Trophoblast cell (in vitro differentiated cells and primary cell): ENCODE measurements at regions not wholly inside any gene's neighbourhood (a gene's known extent, or its start where the extent isn't known, plus 50 kb on each side); places are given as distances from the start of the nearest gene placed in this dataset.

ENCODE experiments used
- DNase-seq, 2 donors: peaks; one replicate each; pipeline ENCODE4 v3.0.0-alpha.2; 2016
- H2AFZ ChIP-seq: 2 replicates; pipeline ENCODE4 v1.6.1; 2013; ENCODE audit warnings: low read length, moderate library complexity, mild to moderate bottlenecking; ENCODE audit not compliant: insufficient read depth, poor library complexity
- H2AK5ac ChIP-seq: 2 replicates; pipeline ENCODE4 v1.6.1; 2013; ENCODE audit warnings: mild to moderate bottlenecking, low read length
- H2BK120ac ChIP-seq: 2 replicates; pipeline ENCODE4 v1.6.1; 2013; ENCODE audit warnings: low read length, mild to moderate bottlenecking, moderate library complexity; ENCODE audit not compliant: insufficient read depth, poor library complexity
- H2BK12ac ChIP-seq: 2 replicates; pipeline ENCODE4 v1.6.1; 2013; ENCODE audit warnings: mild to moderate bottlenecking, low read length, moderate library complexity
- H2BK5ac ChIP-seq: 2 replicates; pipeline ENCODE4 v1.6.1; 2013; ENCODE audit warnings: low read length, low read depth, moderate library complexity, mild to moderate bottlenecking; ENCODE audit not compliant: poor library complexity
- H3K14ac ChIP-seq: 2 replicates; pipeline ENCODE4 v1.6.1; 2013; ENCODE audit warnings: mild to moderate bottlenecking, low read length
- H3K18ac ChIP-seq: 2 replicates; pipeline ENCODE4 v1.6.1; 2013; ENCODE audit warnings: mild to moderate bottlenecking, low read length
- H3K23ac ChIP-seq: 2 replicates; pipeline ENCODE4 v1.6.1; 2013; ENCODE audit warnings: low read length
- H3K27ac ChIP-seq: 2 replicates; pipeline ENCODE4 v1.5.1; 2013; ENCODE audit warnings: low read depth, mild to moderate bottlenecking, inconsistent platforms, low read length, moderate library complexity
- H3K27me3 ChIP-seq: 2 replicates; pipeline ENCODE4 v1.6.1; 2013; ENCODE audit warnings: inconsistent platforms, mild to moderate bottlenecking, low read length, moderate library complexity; ENCODE audit not compliant: insufficient read depth
- H3K36me3 ChIP-seq, 2 experiments: 1 replicate in 1 of 2; 2 replicates in 1 of 2; pipeline ENCODE4 v1.6.1; 2013; ENCODE audit warnings: low read length in 2 of 2, mild to moderate bottlenecking in 2 of 2, moderate library complexity in 1 of 2; ENCODE audit not compliant: insufficient read depth in 2 of 2, control insufficient read depth in 1 of 2
- H3K4ac ChIP-seq: 2 replicates; pipeline ENCODE4 v1.6.1; 2013; ENCODE audit warnings: low read depth, mild to moderate bottlenecking, low read length, moderate library complexity
- H3K4me1 ChIP-seq, 2 experiments: 1 replicate in 1 of 2; 2 replicates in 1 of 2; pipeline ENCODE4 v1.6.1; 2013; ENCODE audit warnings: low read length in 2 of 2, mild to moderate bottlenecking in 2 of 2, moderate library complexity in 1 of 2; ENCODE audit not compliant: insufficient read depth in 2 of 2, control insufficient read depth in 1 of 2
- H3K4me2 ChIP-seq: 2 replicates; pipeline ENCODE4 v1.6.1; 2013; ENCODE audit warnings: inconsistent platforms, mild to moderate bottlenecking, low read length, moderate library complexity
- H3K4me3 ChIP-seq: 2 replicates; pipeline ENCODE4 v1.5.1; 2013; ENCODE audit warnings: mild to moderate bottlenecking, low read depth, low read length, inconsistent platforms
- H3K79me1 ChIP-seq: one replicate; pipeline ENCODE4 v1.6.1; 2013; ENCODE audit warnings: low read length
- H3K79me2 ChIP-seq: 2 replicates; pipeline ENCODE4 v1.6.1; 2013; ENCODE audit warnings: low read length, mild to moderate bottlenecking; ENCODE audit not compliant: control insufficient read depth, insufficient read depth, poor library complexity
- H3K9ac ChIP-seq: 2 replicates; pipeline ENCODE4 v1.6.1; 2013; ENCODE audit warnings: mild to moderate bottlenecking, low read length
- H3K9me3 ChIP-seq: 2 replicates; pipeline ENCODE4 v1.6.1; 2013; ENCODE audit warnings: low read depth, mild to moderate bottlenecking, control low read depth, inconsistent platforms, low read length; ENCODE audit not compliant: insufficient read depth
- H4K12ac ChIP-seq: 2 replicates; pipeline ENCODE4 v1.6.1; 2013; ENCODE audit warnings: low read depth, mild to moderate bottlenecking, low read length, moderate library complexity
- H4K8ac ChIP-seq: 2 replicates; pipeline ENCODE4 v1.6.1; 2013; ENCODE audit warnings: low read depth, mild to moderate bottlenecking, low read length, moderate library complexity
- H4K91ac ChIP-seq: one replicate; pipeline ENCODE4 v1.6.1; 2013; ENCODE audit warnings: low read depth, mild to moderate bottlenecking, low read length, moderate library complexity
- WGBS: extraction: QIAGEN DNeasy Blood & Tissue Kit; methylation state at CpG from one replicate; pipeline ENCODE4 v1.1.7; 2013; ENCODE audit warnings: missing lambda C conversion rate; ENCODE audit not compliant: insufficient read length, insufficient coverage; ENCODE audit errors: extremely low coverage; 5-methylcytosine and 5-hydroxymethylcytosine counted together

- no peak overlapping the region for H2BK120ac ChIP-seq
- no peak overlapping the region for H2AFZ ChIP-seq
- H4K12ac ChIP-seq = no peak overlapping the region
- H2BK12ac ChIP-seq = no peak overlapping the region
- H3K79me2 ChIP-seq = no peaks in the 10 kb centered on the region
- H3K4ac ChIP-seq = no peak overlapping the region
- H3K9me3 ChIP-seq = no peaks in the 10 kb centered on the region
- H3K14ac ChIP-seq = no peak overlapping the region
- no peak overlapping the region for H3K23ac ChIP-seq
- H4K91ac ChIP-seq = no peak overlapping the region
- no peak overlapping the region for H3K4me2 ChIP-seq
- H3K36me3 ChIP-seq = no peaks in the 10 kb centered on the region
- H3K18ac ChIP-seq = no peak overlapping the region
- H2AK5ac ChIP-seq = no peak overlapping the region
- no peaks in the 10 kb centered on the region for H3K27me3 ChIP-seq
- no peak overlapping the region for H2BK5ac ChIP-seq
- no peaks in the 10 kb centered on the region for H3K79me1 ChIP-seq
- H3K9ac ChIP-seq = no peak overlapping the region
- H3K4me3 ChIP-seq = no peak overlapping the region
- DNase-seq = no peak
- no peaks in the 10 kb centered on the region for H3K4me1 ChIP-seq
- no peak overlapping the region for H4K8ac ChIP-seq
- no peak overlapping the region for H3K27ac ChIP-seq
These were observed 259.6 kb upstream of the PIK3C3 start for GRCh38 chr18:41695441-41695840.

DNA sequence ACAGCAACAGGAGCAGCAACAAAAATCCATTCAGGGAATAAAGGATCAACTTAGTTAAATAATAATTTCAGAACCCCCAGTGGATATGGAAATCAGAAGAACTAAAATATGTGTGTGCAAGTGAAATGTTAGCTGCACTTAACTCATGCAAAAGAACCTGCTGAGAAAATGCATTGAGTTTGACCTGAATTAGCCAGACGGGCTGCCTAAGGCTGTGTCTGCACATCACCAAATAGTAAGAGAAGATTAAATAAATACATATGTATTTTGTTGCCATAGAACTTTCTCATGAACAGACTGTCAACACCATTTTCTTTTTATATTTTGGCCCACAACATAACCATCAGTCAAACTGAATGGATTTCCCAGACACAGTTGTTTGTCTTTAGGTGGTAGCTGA lies 262.0 kb upstream of the PIK3C3 start:
- H3K79me2 ChIP-seq = no peaks in the 10 kb centered on the region
- no CpG with 5 or more reads among the region's 1 CpG for WGBS
- H3K4me1 ChIP-seq = no peaks in the 10 kb centered on the region
- no peak overlapping the region for H2BK12ac ChIP-seq
- H3K4ac ChIP-seq = no peak overlapping the region
- no peak overlapping the region for H3K27ac ChIP-seq
- H3K4me2 ChIP-seq = no peak overlapping the region
- DNase-seq = no peak
- no peaks in the 10 kb centered on the region for H3K36me3 ChIP-seq
- H3K27me3 ChIP-seq = no peaks in the 10 kb centered on the region
- no peak overlapping the region for H4K8ac ChIP-seq
- H3K79me1 ChIP-seq = no peaks in the 10 kb centered on the region
- no peak overlapping the region for H3K4me3 ChIP-seq
- H3K9me3 ChIP-seq = no peaks in the 10 kb centered on the region
- no peak overlapping the region for H3K14ac ChIP-seq
- H3K18ac ChIP-seq = no peak overlapping the region
- no peak overlapping the region for H2BK5ac ChIP-seq
- H2BK120ac ChIP-seq = no peak overlapping the region
- H4K91ac ChIP-seq = no peak overlapping the region
- H3K23ac ChIP-seq = no peak overlapping the region
- H2AK5ac ChIP-seq = no peak overlapping the region
- no peak overlapping the region for H4K12ac ChIP-seq
- no peak overlapping the region for H2AFZ ChIP-seq
- H3K9ac ChIP-seq = no peak overlapping the region

- H3K27ac ChIP-seq = no peak overlapping the region
- no peak overlapping the region for H3K14ac ChIP-seq
- H3K18ac ChIP-seq = no peak overlapping the region
- H3K23ac ChIP-seq = no peak overlapping the region
- H3K9ac ChIP-seq = no peak overlapping the region
- H2BK12ac ChIP-seq = no peak overlapping the region
- no peak overlapping the region for H4K8ac ChIP-seq
- no peak for DNase-seq
- H3K4ac ChIP-seq = no peak overlapping the region
- H3K9me3 ChIP-seq = no peaks in the 10 kb centered on the region
- H4K91ac ChIP-seq = no peak overlapping the region
- no peaks in the 10 kb centered on the region for H3K36me3 ChIP-seq
- H2AFZ ChIP-seq = no peak overlapping the region
- H3K4me2 ChIP-seq = no peak overlapping the region
- no peaks in the 10 kb centered on the region for H3K79me2 ChIP-seq
- no peaks in the 10 kb centered on the region for H3K27me3 ChIP-seq
- no peaks in the 10 kb centered on the region for H3K79me1 ChIP-seq
- H2BK120ac ChIP-seq = no peak overlapping the region
- H3K4me3 ChIP-seq = no peak overlapping the region
- no peaks in the 10 kb centered on the region for H3K4me1 ChIP-seq
- H2BK5ac ChIP-seq = no peak overlapping the region
- no peak overlapping the region for H2AK5ac ChIP-seq
- WGBS = no CpG with 5 or more reads among the region's 4 CpGs
- no peak overlapping the region for H4K12ac ChIP-seq
These were observed 264.5 kb upstream of the PIK3C3 start for GRCh38 chr18:41690332-41691127.

- Histone ChIP-seq H3K18ac (no peak overlapping the region), H2AFZ (no peak overlapping the region), H3K9me3 (no peaks in the 10 kb centered on the region), H3K4me1 (no peaks in the 10 kb centered on the region), H3K4me3 (no peak overlapping the region), H4K8ac (no peak overlapping the region), H3K14ac (no peak overlapping the region), H2BK120ac (no peak overlapping the region), H3K23ac (no peak overlapping the region), H2BK12ac (no peak overlapping the region), H3K36me3 (no peaks in the 10 kb centered on the region), H3K79me2 (no peaks in the 10 kb centered on the region), H3K79me1 (no peaks in the 10 kb centered on the region), H3K4ac (no peak overlapping the region), H2AK5ac (no peak overlapping the region), H3K9ac (no peak overlapping the region), H3K4me2 (no peak overlapping the region), H3K27me3 (no peaks in the 10 kb centered on the region), H4K12ac (no peak overlapping the region), H4K91ac (no peak overlapping the region), H2BK5ac (no peak overlapping the region), H3K27ac (no peak overlapping the region)
- WGBS = no CpG with 5 or more reads among the region's 2 CpGs
- DNase-seq = no peak
These were observed 267.9 kb upstream of the PIK3C3 start for GRCh38 chr18:41687138-41687537.
